ENCODE measurements at regions not wholly inside any gene's neighbourhood (a gene's known extent, or its start where the extent isn't known, plus 50 kb on each side); places are given as distances from the start of the nearest gene placed in this dataset.
"Not testable (repeated sequence)": the region's sequence is repeated elsewhere in the genome, so short reads cannot be mapped to it uniquely, and the experiment has no call there.

DNA sequence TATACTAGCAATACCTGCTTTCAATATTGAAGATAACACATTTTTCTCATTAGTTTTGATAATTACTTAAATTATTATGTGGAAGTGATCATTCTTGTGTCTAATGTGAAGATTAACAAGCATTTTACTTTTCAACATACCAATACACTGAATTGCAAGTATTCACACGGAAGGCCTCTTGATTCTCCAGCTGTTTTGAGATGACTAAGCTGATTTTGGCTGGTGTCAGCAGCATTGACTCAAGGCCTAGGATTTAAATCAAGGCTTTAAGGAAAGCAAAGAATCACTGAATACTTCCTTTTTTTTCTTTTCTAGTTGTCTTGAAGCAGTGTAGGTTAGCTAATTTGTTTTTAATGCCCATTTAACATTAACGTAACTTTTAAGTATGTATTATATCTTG lies 373.7 kb downstream of the SRGAP2C start:
- no peak overlapping the region for H3K4me3 ChIP-seq (ENCODE audit: low read depth, low read length)
- TF ChIP-seq MYC (IDR thresholded peaks at IDR 0.05; ENCODE audit: low read depth, low read length) (no peak), POLR2A (IDR thresholded peaks at IDR 0.05; ENCODE audit: extremely low read depth, insufficient read length) (no peak)
- TF ChIP-seq, protein P1, sequence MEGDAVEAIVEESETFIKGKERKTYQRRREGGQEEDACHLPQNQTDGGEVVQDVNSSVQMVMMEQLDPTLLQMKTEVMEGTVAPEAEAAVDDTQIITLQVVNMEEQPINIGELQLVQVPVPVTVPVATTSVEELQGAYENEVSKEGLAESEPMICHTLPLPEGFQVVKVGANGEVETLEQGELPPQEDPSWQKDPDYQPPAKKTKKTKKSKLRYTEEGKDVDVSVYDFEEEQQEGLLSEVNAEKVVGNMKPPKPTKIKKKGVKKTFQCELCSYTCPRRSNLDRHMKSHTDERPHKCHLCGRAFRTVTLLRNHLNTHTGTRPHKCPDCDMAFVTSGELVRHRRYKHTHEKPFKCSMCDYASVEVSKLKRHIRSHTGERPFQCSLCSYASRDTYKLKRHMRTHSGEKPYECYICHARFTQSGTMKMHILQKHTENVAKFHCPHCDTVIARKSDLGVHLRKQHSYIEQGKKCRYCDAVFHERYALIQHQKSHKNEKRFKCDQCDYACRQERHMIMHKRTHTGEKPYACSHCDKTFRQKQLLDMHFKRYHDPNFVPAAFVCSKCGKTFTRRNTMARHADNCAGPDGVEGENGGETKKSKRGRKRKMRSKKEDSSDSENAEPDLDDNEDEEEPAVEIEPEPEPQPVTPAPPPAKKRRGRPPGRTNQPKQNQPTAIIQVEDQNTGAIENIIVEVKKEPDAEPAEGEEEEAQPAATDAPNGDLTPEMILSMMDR (IDR thresholded peaks at IDR 0.05; ENCODE audit: low read depth, low read length) = no peak
- TF ChIP-seq, protein P2, sequence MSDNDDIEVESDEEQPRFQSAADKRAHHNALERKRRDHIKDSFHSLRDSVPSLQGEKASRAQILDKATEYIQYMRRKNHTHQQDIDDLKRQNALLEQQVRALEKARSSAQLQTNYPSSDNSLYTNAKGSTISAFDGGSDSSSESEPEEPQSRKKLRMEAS (IDR thresholded peaks at IDR 0.05; ENCODE audit: low read depth, low read length) = no peak
- peak; percentile 40 for DNase-seq (ENCODE audit: low read depth)

DNA sequence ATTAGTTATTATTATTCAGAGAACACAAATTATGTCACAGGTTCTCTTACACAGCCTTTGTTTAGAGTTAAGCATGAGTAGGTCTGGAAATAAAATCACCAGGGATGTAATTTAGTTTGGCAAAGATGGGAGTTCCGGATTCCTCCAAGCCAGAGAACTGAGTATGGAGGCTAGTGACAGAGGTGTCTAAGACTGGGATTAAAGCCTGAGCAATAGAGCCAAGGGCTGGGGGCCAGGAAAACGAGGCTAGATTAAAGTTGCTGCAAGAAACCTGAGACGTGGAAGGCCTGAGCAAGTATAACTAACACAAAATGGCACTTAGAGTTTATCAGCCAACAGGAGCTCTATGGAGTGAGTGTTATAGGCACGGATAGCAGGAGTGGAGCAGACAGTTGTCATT lies 381.6 kb downstream of the SRGAP2C start:
- no peak overlapping the region for H3K4me3 ChIP-seq (ENCODE audit: low read depth, low read length)
- DNase-seq (ENCODE audit: low read depth) = no peak
- TF ChIP-seq POLR2A (IDR thresholded peaks at IDR 0.05; ENCODE audit: extremely low read depth, insufficient read length) (no peak), MYC (IDR thresholded peaks at IDR 0.05; ENCODE audit: low read depth, low read length) (no peak)
- TF ChIP-seq, protein P2 (IDR thresholded peaks at IDR 0.05; ENCODE audit: low read depth, low read length) = no peak
- TF ChIP-seq, protein P1 (IDR thresholded peaks at IDR 0.05; ENCODE audit: low read depth, low read length) = no peak

DNA sequence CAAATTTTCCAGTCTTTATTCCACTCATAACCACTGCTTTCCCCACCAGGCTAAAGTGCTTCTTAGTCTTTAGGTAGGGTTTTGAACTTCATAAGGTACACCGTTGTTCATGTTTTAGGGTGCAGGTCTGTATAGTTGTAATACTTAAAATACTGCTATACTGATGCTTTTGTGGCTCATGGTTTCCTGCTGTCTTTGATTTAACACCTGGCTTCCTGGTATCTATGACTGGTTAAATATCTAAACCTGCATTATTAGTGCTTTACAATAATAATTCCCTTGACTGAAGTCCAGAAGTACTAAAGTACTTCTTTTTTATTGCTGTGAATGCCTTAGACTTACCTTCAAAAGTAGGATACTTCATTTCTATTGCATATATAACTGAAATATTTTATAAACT lies 384.7 kb downstream of the SRGAP2C start:
- TF ChIP-seq POLR2A (IDR thresholded peaks at IDR 0.05; ENCODE audit: extremely low read depth, insufficient read length) = no peak
- TF ChIP-seq, protein P1 (IDR thresholded peaks at IDR 0.05; ENCODE audit: low read depth, low read length) = no peak
- no peak for TF ChIP-seq MYC (IDR thresholded peaks at IDR 0.05; ENCODE audit: low read depth, low read length)
- TF ChIP-seq, protein P2 (IDR thresholded peaks at IDR 0.05; ENCODE audit: low read depth, low read length) = no peak
- no peak for DNase-seq (ENCODE audit: low read depth)
- H3K4me3 ChIP-seq (ENCODE audit: low read depth, low read length) = no peak overlapping the region

DNA sequence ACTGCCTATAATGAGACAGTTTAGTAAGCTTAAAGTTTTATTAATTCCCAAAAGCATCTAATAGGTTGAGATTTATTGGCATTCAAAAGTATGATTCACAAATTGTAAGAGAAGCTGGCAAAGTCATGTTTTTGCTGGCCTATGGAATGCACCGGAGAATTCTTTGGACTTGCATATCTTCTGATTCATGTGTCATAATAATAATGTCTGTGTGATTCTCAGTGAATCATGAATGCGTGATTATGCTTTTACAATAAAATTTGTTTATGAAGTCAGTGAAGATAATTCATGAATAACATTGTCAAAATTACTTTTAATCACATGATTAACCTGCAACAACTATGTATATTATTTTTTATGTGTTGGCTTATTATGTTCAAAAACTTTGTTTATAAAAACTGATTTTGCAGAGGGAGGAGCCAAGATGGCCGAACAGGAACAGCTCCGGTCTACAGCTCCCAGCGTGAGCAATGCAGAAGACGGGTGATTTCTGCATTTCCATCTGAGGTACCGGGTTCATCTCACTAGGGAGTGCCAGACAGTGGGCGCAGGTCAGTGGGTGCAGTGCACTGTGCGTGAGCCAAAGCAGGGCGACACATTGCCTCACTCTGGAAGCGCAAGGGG lies 389.2 kb downstream of the SRGAP2C start:
- not testable (repeated sequence) for DNase-seq (ENCODE audit: low read depth)

DNA sequence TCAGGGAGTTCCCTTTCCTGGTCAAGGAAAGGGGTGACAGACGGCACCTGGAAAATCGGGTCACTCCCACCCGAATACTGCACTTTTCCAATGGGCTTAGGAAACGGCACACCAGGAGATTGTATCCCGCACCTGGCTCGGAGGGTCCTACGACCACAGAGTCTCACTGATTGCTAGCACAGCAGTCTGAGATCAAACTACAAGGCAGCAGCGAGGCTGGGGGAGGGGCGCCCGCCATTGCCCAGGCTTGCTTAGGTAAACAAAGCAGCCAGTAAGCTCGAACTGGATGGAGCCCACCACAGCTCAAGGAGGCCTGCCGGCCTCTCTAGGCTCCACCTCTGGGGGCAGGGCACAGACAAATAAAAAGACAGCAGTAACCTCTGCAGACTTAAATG lies 389.7 kb downstream of the SRGAP2C start:
- not testable (repeated sequence) for DNase-seq (ENCODE audit: low read depth); H3K4me3 ChIP-seq (ENCODE audit: low read depth, low read length)

More for the DNA sequence above, 389.2 kb downstream of the SRGAP2C start:
- not testable (repeated sequence) for H3K4me3 ChIP-seq (ENCODE audit: low read depth, low read length)

DNA sequence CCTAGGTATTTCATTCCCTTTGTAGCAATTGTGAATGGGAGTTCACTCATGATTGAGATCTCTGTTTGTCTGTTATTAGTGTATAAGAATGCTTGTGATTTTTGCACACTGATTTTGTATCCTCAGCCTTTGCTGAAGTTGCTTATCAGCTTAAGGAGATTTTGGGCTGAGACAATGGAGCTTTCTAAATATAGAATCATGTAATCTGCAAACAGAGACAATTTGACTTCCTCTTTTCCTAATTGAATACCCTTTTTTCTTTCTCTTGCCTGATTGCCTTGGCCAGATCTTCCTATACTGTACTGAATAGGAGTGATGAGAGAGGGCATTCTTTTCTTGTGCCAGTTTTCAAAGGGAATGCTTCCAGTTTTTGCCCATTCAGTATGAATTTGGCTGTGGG lies 398.1 kb downstream of the SRGAP2C start:
- H3K4me3 ChIP-seq (ENCODE audit: low read depth, low read length) = not testable (repeated sequence)
- DNase-seq (ENCODE audit: low read depth) = peak; percentile 19

DNA sequence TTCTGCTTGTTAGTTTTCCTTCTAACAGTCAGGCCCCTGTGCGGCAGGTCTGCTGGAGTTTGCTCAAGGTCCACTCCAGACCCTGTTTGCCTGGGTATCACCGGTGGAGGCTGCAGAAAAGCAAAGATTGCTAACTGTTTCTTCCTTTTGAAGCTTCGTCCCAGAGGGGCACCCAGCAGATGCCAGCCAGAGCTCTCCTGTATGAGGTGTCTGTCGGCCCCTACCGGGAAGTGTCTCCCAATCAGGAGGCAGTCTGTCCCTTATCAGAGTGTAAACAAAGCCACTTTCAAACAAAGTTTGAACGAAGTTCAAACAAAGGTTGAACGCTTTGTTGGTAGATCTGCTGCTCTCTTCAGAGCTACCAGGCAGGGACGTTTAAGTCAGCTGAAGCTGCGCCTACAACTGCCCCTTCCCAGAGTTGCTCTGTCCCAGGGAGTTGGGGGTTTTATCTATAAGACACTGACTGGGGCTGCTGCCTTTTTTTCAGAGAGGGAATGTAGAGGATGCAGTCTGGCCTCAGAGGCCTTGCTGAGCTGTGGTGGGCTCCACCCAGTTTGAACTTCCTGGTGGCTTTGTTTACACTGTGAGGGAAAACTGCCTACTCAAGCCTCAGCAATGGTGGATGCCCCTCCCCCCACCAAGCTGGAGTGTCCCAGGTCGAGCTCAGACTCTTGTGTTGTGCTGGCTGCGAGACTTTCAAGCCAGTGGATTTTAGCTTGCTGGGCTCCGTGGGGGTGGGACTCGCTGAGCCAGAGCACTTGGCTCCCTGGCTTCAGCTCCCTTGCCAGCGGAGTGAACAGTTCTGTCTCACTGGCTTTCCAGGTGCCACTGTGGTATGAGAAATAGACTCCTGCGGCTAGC lies 401.8 kb downstream of the SRGAP2C start:
- DNase-seq (ENCODE audit: low read depth) = peak; percentile 1
- TF ChIP-seq, protein P2 (IDR thresholded peaks at IDR 0.05; ENCODE audit: low read depth, low read length) = no peak
- TF ChIP-seq, protein P1 (IDR thresholded peaks at IDR 0.05; ENCODE audit: low read depth, low read length) = no peak
- no peak for TF ChIP-seq POLR2A (IDR thresholded peaks at IDR 0.05; ENCODE audit: extremely low read depth, insufficient read length)
- TF ChIP-seq MYC (IDR thresholded peaks at IDR 0.05; ENCODE audit: low read depth, low read length) = no peak
- no peak overlapping the region for H3K4me3 ChIP-seq (ENCODE audit: low read depth, low read length)

All from NB4 (cell line).